GM21360 (cell line): ENCODE measurements at regions not wholly inside any gene's neighbourhood (a gene's known extent, or its start where the extent isn't known, plus 50 kb on each side); places are given as distances from the start of the nearest gene placed in this dataset.

Experiments
- ATAC-seq: cut with Tn5 transposase; IDR thresholded peaks from one replicate; pipeline ENCODE4 v1.9.1; 2021; ENCODE audit warnings: mild to moderate bottlenecking, moderate library complexity; ENCODE audit not compliant: unreplicated experiment

GRCh38 chr2:14826518-14826917 is 194.0 kb downstream of the LRATD1 start:
- no peak for ATAC-seq

DNA sequence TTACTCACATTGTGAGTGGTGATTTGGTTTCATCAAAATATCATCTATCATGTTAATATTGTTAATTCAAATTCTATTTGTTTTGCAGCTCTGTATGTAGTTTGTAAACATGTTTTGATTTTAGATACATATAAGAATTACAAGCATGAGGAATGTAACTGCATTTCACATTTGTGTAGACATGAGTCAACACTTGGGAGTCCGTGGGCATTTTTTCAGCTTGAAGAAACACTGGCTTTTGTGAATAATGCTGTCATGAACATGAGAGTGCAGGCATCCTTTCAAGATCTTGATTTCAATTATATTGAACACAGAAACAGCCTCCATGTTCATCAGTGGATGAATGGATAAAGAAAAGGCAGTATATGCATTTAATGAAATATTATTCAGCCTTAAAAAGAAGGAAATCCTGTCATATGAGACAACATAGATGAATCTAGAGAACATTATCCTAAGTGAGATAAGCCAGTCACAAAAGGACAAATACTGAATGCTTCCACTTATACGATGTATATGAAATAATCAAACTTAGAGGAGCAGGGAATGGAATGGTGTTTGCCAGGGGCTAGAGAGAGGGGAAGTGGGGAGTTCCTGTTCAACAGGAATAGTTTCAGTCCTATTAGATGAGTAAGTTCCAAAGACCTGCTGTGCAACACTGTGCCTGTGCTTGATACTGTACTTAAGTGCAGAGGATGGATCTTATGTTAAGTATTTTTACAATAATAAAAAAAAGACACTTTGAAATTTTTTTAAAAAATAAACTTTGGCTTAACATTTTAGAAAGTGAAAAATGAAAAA is 194.9 kb downstream of the LRATD1 start:
- no peak for ATAC-seq

GRCh38 chr2:14828223-14828622 is 195.7 kb downstream of the LRATD1 start:
- ATAC-seq, result no peak

GRCh38 chr2:14828968-14829367 is 196.5 kb downstream of the LRATD1 start:
- ATAC-seq, result no peak

GRCh38 chr2:14831458-14831857 is 198.9 kb downstream of the LRATD1 start:
- no peak for ATAC-seq

GRCh38 chr2:14843507-14844204 is 211.1 kb downstream of the LRATD1 start:
- no peak for ATAC-seq

- ATAC-seq, result no peak
These were observed 223.2 kb downstream of the LRATD1 start for GRCh38 chr2:14855751-14856150.

GRCh38 chr2:14861181-14861580 is 228.7 kb downstream of the LRATD1 start:
- no peak for ATAC-seq

GRCh38 chr2:14866736-14867352 is 234.3 kb downstream of the LRATD1 start:
- ATAC-seq, result no peak

GRCh38 chr2:14867853-14868252 is 235.3 kb downstream of the LRATD1 start:
- no peak for ATAC-seq

DNA sequence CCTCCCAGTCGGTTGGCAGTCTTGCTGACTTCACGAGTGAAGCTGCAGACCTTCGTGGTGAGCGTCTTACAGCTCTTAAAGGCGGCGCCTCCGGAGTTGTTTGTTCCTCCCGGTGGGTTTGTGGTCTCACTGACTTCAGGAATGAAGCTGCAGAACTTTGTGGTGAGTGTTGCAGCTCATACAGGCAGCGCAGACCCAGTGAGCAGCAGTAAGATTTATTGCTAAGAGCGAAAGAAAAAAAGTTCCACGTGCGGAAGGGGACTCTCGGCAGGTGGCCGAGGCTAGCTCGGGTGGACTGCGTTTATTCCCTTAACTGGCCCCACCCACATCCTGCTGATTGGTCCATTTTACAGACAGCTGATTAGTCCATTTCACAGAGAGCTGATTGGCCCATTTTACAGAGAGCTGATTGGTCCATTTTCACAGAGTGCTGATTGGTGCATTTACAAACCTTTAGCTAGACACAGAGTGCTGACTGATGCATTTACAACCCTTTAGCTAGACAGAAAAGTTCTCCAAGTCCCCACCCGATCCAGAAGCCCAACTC is 240.3 kb downstream of the LRATD1 start:
- no peak for ATAC-seq

DNA sequence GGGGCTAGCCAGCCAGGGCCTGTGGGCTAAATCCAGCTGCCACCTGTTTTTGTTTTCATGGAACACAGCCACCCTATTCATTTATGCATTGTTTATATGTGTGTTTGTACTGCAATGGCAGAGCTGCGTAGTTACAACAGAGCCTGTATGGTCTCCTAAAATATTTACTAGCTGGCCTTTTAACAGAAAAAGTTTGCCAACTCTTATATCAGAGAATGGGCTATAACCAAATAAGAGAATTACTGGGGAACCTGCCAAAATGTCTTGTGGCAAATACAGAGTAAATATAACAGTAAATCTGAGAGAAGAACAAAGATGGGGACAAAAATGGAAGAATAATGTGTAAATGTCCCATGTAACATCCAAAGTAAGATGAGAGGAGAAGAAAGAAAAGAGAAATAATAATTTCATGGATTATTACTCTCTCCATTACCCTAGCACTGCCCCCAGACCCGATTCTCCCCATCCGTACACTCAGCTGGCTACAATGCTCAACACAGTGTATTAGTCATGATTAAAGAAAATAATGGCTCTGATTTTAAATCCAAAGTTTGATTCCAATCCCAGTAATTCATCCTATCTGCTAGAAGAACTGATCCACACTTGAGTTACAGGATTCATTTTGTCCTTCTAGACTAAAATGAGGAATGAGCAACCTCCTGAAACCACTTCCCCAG is 249.3 kb downstream of the LRATD1 start:
- no peak for ATAC-seq

- ATAC-seq, result no peak
These were observed 252.1 kb downstream of the LRATD1 start for GRCh38 chr2:14884651-14885050.

DNA sequence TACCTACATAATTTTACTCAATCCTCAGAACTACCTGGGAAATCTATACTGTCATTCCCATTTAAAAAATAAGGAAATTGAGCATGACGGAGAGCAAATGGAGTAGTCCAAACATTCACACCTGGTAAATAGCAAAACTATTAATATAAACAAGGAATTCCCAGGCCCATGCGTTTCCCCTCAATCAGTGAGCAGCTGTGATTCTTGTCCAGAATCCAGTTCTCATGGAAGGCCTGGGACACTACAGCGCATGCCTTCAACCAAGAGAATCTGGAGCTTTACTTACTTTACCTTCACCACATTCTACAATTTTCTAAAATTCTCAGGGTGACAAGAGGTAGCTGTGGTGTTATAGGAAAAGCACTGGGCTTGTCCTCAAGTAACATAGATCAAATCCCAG is 259.0 kb downstream of the LRATD1 start:
- no peak for ATAC-seq

- no peak for ATAC-seq
These were observed 264.0 kb downstream of the LRATD1 start for GRCh38 chr2:14896330-14897030.

- ATAC-seq, result no peak
These were observed 267.3 kb downstream of the LRATD1 start for GRCh38 chr2:14899621-14900414.

- ATAC-seq, result no peak
These were observed 269.2 kb downstream of the LRATD1 start for GRCh38 chr2:14901737-14902136.

- no peak for ATAC-seq
These were observed 270.4 kb downstream of the LRATD1 start for GRCh38 chr2:14902953-14903352.

GRCh38 chr2:14903709-14904374 is 271.3 kb downstream of the LRATD1 start:
- peak; percentile 100 for ATAC-seq
